WTC11 (cell line): ENCODE measurements at regions not wholly inside any gene's neighbourhood (a gene's known extent, or its start where the extent isn't known, plus 50 kb on each side); places are given as distances from the start of the nearest gene placed in this dataset.

Experiments
- ATAC-seq: fragments of 200-7000 bp; cut with Tn5 transposase; 2 replicates; pipeline ENCODE4 v1.10.0; 2021; ENCODE audit warnings: mild to moderate bottlenecking, moderate library complexity
- CTCF ChIA-PET: fragments of 300-600 bp; sonication (Branson Sonifier 250); formaldehyde crosslinking; loops from one replicate; lab custom pipeline; 2021; ENCODE audit warnings: antibody characterized with exemption; lab: Charles Lee
- POLR2A ChIA-PET: fragments of 350-600 bp; sonication (Branson Sonifier 250); formaldehyde crosslinking; loops from one replicate; lab custom pipeline; 2021; ENCODE audit warnings: antibody characterized with exemption; lab: Charles Lee
- DNase-seq: peaks from one replicate; pipeline ENCODE4 v3.0.0; 2021; ENCODE audit warnings: low spot score
- H3K27ac Mint-ChIP-seq: 2 replicates; pipeline ENCODE4 v1.8.0; 2021; ENCODE audit warnings: mixed read lengths
- H3K27me3 Mint-ChIP-seq: 2 replicates; pipeline ENCODE4 v1.8.0; 2021; ENCODE audit warnings: low read depth, mild to moderate bottlenecking, moderate library complexity, mixed read lengths
- H3K36me3 Mint-ChIP-seq: 2 replicates; pipeline ENCODE4 v1.8.0; 2021; ENCODE audit warnings: mixed read lengths
- H3K4me1 Mint-ChIP-seq: 2 replicates; pipeline ENCODE4 v1.8.0; 2022; ENCODE audit warnings: mixed read lengths
- H3K4me3 Mint-ChIP-seq: 2 replicates; pipeline ENCODE4 v1.8.0; 2021; ENCODE audit warnings: mild to moderate bottlenecking, moderate library complexity, mixed read lengths
- H3K9me3 Mint-ChIP-seq: 2 replicates; pipeline ENCODE4 v1.8.0; 2021; ENCODE audit warnings: mixed read lengths
- ETV6 ChIP-seq: sonication (generic); formaldehyde crosslinking; IDR thresholded peaks from 2 replicates; pipeline ENCODE4 v1.8.1; 2022; ENCODE audit warnings: mild to moderate bottlenecking, missing genetic modification reagents
- FOXP1 ChIP-seq: sonication (generic); formaldehyde crosslinking; IDR thresholded peaks from 2 replicates; pipeline ENCODE4 v1.8.0; 2022; ENCODE audit warnings: missing genetic modification reagents, mild to moderate bottlenecking, moderate library complexity, borderline replicate concordance
- GTF2I ChIP-seq: fragments of 250-450 bp; sonication (Bioruptor Pico); conservative IDR thresholded peaks from 2 replicates; pipeline ENCODE4 v1.4.0; 2021; ENCODE audit warnings: mild to moderate bottlenecking
- JAZF1 ChIP-seq: fragments of 250-450 bp; sonication (Bioruptor Pico); IDR thresholded peaks from 2 replicates; pipeline ENCODE4 v1.9.0; 2021; ENCODE audit warnings: moderate library complexity, mild to moderate bottlenecking, inconsistent platforms
- PRDM15 ChIP-seq: sonication (generic); formaldehyde crosslinking; IDR thresholded peaks from 2 replicates; pipeline ENCODE4 v1.8.0; 2022; ENCODE audit warnings: missing genetic modification reagents
- SMAD4 ChIP-seq: sonication (generic); formaldehyde crosslinking; IDR thresholded peaks from 2 replicates; pipeline ENCODE4 v1.8.0; 2022; ENCODE audit warnings: mild to moderate bottlenecking, missing genetic modification reagents
- SOX15 ChIP-seq: fragments of 250-450 bp; sonication (Bioruptor Pico); IDR thresholded peaks from 2 replicates; pipeline ENCODE4 v1.9.0; 2021; ENCODE audit warnings: mild to moderate bottlenecking
- TCF7 ChIP-seq: sonication (generic); formaldehyde crosslinking; IDR thresholded peaks from 2 replicates; pipeline ENCODE4 v1.8.0; 2022; ENCODE audit warnings: mild to moderate bottlenecking, low read depth, missing genetic modification reagents, moderate library complexity
- TEAD4 ChIP-seq: sonication (generic); formaldehyde crosslinking; IDR thresholded peaks from 2 replicates; pipeline ENCODE4 v1.8.0; 2022; ENCODE audit warnings: mild to moderate bottlenecking, missing genetic modification reagents
- ZNF317 ChIP-seq: sonication (generic); formaldehyde crosslinking; IDR thresholded peaks from 2 replicates; pipeline ENCODE4 v1.8.1; 2023; ENCODE audit warnings: low read depth, mild to moderate bottlenecking, moderate library complexity, missing genetic modification reagents, borderline replicate concordance
- ZNF671 ChIP-seq: fragments of 250-450 bp; sonication (Bioruptor Pico); IDR thresholded peaks from 2 replicates; pipeline ENCODE4 v1.8.0; 2021; ENCODE audit warnings: mild to moderate bottlenecking
- ZSCAN18 ChIP-seq: fragments of 250-450 bp; sonication (Bioruptor Pico); IDR thresholded peaks from 2 replicates; pipeline ENCODE4 v2.1.2; 2022; ENCODE audit warnings: mild to moderate bottlenecking, moderate library complexity
- TF ChIP-seq, protein P1 (sequence below): sonication (generic); formaldehyde crosslinking; IDR thresholded peaks from 2 replicates; pipeline ENCODE4 v1.8.0; 2022; ENCODE audit warnings: mild to moderate bottlenecking, missing genetic modification reagents
- TF ChIP-seq, protein P2 (sequence below): sonication (generic); formaldehyde crosslinking; IDR thresholded peaks from 2 replicates; pipeline ENCODE4 v1.8.0; 2023; ENCODE audit warnings: mild to moderate bottlenecking, missing genetic modification reagents
- TF ChIP-seq, protein P3 (sequence below): fragments of 250-450 bp; sonication (Bioruptor Pico); IDR thresholded peaks from 2 replicates; pipeline ENCODE4 v1.9.0; 2021; ENCODE audit warnings: mild to moderate bottlenecking, borderline replicate concordance
- TF ChIP-seq, protein P4 (sequence below): sonication (generic); formaldehyde crosslinking; IDR thresholded peaks from 2 replicates; pipeline ENCODE4 v1.8.1; 2023; ENCODE audit warnings: mild to moderate bottlenecking, missing genetic modification reagents, moderate library complexity

- peaks cover 10% of the 10 kb centered on the region for H3K4me1 Mint-ChIP-seq
- no peak for DNase-seq
- no peaks in the 10 kb centered on the region for H3K36me3 Mint-ChIP-seq
- no peak overlapping the region for H3K27ac Mint-ChIP-seq
- ChIA-PET CTCF (no interaction called here), POLR2A (no interaction called here)
- ATAC-seq: no peak
- H3K27me3 Mint-ChIP-seq: no peaks in the 10 kb centered on the region
- TF ChIP-seq ETV6 (CRISPR knock-in tag) (no peak), TCF7 (CRISPR knock-in tag) (no peak), ZNF671 (CRISPR knock-in tag) (no peak), ZSCAN18 (no peak), SMAD4 (no peak), JAZF1 (CRISPR knock-in tag) (no peak), GTF2I (no peak), PRDM15 (CRISPR knock-in tag) (no peak), FOXP1 (CRISPR knock-in tag) (no peak), TEAD4 (CRISPR knock-in tag) (no peak), ZNF317 (CRISPR knock-in tag) (no peak), SOX15 (CRISPR knock-in tag) (no peak)
- TF ChIP-seq, protein P1, sequence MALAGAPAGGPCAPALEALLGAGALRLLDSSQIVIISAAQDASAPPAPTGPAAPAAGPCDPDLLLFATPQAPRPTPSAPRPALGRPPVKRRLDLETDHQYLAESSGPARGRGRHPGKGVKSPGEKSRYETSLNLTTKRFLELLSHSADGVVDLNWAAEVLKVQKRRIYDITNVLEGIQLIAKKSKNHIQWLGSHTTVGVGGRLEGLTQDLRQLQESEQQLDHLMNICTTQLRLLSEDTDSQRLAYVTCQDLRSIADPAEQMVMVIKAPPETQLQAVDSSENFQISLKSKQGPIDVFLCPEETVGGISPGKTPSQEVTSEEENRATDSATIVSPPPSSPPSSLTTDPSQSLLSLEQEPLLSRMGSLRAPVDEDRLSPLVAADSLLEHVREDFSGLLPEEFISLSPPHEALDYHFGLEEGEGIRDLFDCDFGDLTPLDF: no peak
- TF ChIP-seq, protein P2, sequence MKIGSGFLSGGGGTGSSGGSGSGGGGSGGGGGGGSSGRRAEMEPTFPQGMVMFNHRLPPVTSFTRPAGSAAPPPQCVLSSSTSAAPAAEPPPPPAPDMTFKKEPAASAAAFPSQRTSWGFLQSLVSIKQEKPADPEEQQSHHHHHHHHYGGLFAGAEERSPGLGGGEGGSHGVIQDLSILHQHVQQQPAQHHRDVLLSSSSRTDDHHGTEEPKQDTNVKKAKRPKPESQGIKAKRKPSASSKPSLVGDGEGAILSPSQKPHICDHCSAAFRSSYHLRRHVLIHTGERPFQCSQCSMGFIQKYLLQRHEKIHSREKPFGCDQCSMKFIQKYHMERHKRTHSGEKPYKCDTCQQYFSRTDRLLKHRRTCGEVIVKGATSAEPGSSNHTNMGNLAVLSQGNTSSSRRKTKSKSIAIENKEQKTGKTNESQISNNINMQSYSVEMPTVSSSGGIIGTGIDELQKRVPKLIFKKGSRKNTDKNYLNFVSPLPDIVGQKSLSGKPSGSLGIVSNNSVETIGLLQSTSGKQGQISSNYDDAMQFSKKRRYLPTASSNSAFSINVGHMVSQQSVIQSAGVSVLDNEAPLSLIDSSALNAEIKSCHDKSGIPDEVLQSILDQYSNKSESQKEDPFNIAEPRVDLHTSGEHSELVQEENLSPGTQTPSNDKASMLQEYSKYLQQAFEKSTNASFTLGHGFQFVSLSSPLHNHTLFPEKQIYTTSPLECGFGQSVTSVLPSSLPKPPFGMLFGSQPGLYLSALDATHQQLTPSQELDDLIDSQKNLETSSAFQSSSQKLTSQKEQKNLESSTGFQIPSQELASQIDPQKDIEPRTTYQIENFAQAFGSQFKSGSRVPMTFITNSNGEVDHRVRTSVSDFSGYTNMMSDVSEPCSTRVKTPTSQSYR: no peak
- TF ChIP-seq, protein P3, sequence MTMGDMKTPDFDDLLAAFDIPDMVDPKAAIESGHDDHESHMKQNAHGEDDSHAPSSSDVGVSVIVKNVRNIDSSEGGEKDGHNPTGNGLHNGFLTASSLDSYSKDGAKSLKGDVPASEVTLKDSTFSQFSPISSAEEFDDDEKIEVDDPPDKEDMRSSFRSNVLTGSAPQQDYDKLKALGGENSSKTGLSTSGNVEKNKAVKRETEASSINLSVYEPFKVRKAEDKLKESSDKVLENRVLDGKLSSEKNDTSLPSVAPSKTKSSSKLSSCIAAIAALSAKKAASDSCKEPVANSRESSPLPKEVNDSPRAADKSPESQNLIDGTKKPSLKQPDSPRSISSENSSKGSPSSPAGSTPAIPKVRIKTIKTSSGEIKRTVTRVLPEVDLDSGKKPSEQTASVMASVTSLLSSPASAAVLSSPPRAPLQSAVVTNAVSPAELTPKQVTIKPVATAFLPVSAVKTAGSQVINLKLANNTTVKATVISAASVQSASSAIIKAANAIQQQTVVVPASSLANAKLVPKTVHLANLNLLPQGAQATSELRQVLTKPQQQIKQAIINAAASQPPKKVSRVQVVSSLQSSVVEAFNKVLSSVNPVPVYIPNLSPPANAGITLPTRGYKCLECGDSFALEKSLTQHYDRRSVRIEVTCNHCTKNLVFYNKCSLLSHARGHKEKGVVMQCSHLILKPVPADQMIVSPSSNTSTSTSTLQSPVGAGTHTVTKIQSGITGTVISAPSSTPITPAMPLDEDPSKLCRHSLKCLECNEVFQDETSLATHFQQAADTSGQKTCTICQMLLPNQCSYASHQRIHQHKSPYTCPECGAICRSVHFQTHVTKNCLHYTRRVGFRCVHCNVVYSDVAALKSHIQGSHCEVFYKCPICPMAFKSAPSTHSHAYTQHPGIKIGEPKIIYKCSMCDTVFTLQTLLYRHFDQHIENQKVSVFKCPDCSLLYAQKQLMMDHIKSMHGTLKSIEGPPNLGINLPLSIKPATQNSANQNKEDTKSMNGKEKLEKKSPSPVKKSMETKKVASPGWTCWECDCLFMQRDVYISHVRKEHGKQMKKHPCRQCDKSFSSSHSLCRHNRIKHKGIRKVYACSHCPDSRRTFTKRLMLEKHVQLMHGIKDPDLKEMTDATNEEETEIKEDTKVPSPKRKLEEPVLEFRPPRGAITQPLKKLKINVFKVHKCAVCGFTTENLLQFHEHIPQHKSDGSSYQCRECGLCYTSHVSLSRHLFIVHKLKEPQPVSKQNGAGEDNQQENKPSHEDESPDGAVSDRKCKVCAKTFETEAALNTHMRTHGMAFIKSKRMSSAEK (CRISPR knock-in tag): no peak
- TF ChIP-seq, protein P4, sequence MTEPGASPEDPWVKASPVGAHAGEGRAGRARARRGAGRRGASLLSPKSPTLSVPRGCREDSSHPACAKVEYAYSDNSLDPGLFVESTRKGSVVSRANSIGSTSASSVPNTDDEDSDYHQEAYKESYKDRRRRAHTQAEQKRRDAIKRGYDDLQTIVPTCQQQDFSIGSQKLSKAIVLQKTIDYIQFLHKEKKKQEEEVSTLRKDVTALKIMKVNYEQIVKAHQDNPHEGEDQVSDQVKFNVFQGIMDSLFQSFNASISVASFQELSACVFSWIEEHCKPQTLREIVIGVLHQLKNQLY (CRISPR knock-in tag): no peak
- no peaks in the 10 kb centered on the region for H3K9me3 Mint-ChIP-seq
- no peak overlapping the region for H3K4me3 Mint-ChIP-seq
Measured at GRCh38 chr4:149026696-149027095, 584.5 kb upstream of the NR3C2 start.
